H1 (cell line): ENCODE measurements at regions not wholly inside any gene's neighbourhood (a gene's known extent, or its start where the extent isn't known, plus 50 kb on each side); places are given as distances from the start of the nearest gene placed in this dataset.

ENCODE experiments used
- CTCF ChIA-PET: fragments of 300-600 bp; sonication (Branson Sonifier 250); formaldehyde crosslinking; loops from one replicate; lab custom pipeline; 2021; ENCODE audit not compliant: partially characterized antibody; lab: Charles Lee
- POLR2A ChIA-PET: fragments of 300-600 bp; sonication (Branson Sonifier 250); formaldehyde crosslinking; loops from one replicate; lab custom pipeline; 2021; ENCODE audit warnings: inconsistent platforms; ENCODE audit not compliant: partially characterized antibody; lab: Charles Lee
- DNase-seq, 2 experiments: peaks; one replicate each; pipeline versions ENCODE4 v3.0.0 to v3.0.0-alpha.2; 2010 to 2022; ENCODE audit warnings: low spot score in 2 of 2, low read depth in 1 of 2, mixed read lengths in 1 of 2
- FAIRE-seq: peaks from 2 replicates; lab custom pipeline; 2011; peaks lifted over from hg19 to GRCh38; lab: Jason Lieb, UNC
- H2AFZ ChIP-seq: 2 replicates; pipeline ENCODE4 v1.8.1; 2012; ENCODE audit warnings: low read length, inconsistent platforms
- H2AK5ac ChIP-seq: 2 replicates; pipeline ENCODE4 v1.6.1; 2013; ENCODE audit warnings: low read depth, low read length
- H2BK120ac ChIP-seq: replicated peaks from 2 replicates; pipeline ENCODE3; 2013; ENCODE audit warnings: low read depth, low read length, inconsistent platforms
- H2BK12ac ChIP-seq: 2 replicates; pipeline ENCODE4 v1.6.1; 2013; ENCODE audit warnings: low read depth, low read length
- H2BK15ac ChIP-seq: 2 replicates; pipeline ENCODE4 v1.6.1; 2013; ENCODE audit warnings: low read length
- H2BK20ac ChIP-seq: 2 replicates; pipeline ENCODE4 v1.6.1; 2013; ENCODE audit warnings: low read length
- H2BK5ac ChIP-seq: 2 replicates; pipeline ENCODE4 v1.6.1; 2013; ENCODE audit warnings: low read depth, low read length
- H3K14ac ChIP-seq: 2 replicates; pipeline ENCODE4 v1.6.1; 2013; ENCODE audit warnings: inconsistent platforms; ENCODE audit not compliant: insufficient read length
- H3K18ac ChIP-seq: 2 replicates; pipeline ENCODE4 v1.6.1; 2013; ENCODE audit warnings: low read length; ENCODE audit errors: extremely low read depth
- H3K23ac ChIP-seq: 2 replicates; pipeline ENCODE4 v1.6.1; 2013; ENCODE audit warnings: inconsistent platforms; ENCODE audit not compliant: insufficient read length
- H3K23me2 ChIP-seq: 2 replicates; pipeline ENCODE4 v1.6.1; 2013; ENCODE audit warnings: low read depth, low read length
- H3K27ac ChIP-seq: 2 replicates; pipeline ENCODE4 v1.6.1; 2011; ENCODE audit warnings: low read depth, low read length, inconsistent platforms
- H3K27me3 ChIP-seq, 4 experiments: replicated peaks in 1 of 4; 1 replicate in 1 of 4; 2 replicates in 3 of 4; pipeline versions ENCODE4 v1.6.1 to v1.8.1; 2011 to 2013; ENCODE audit warnings: low read length in 3 of 4, mild to moderate bottlenecking in 3 of 4, inconsistent platforms in 2 of 4, mixed read lengths in 2 of 4, moderate library complexity in 1 of 4; ENCODE audit not compliant: control insufficient read depth in 3 of 4, insufficient read depth in 3 of 4; ENCODE audit errors: extremely low read depth in 1 of 4
- H3K36me3 ChIP-seq, 4 experiments: 2 replicates each; pipeline versions ENCODE4 v1.6.1 to v1.8.1; 2011 to 2013; ENCODE audit warnings: mild to moderate bottlenecking in 4 of 4, low read length in 3 of 4, moderate library complexity in 2 of 4, control low read depth in 1 of 4, inconsistent platforms in 1 of 4; ENCODE audit not compliant: insufficient read depth in 4 of 4, control insufficient read depth in 2 of 4
- H3K4ac ChIP-seq: replicated peaks from 2 replicates; pipeline ENCODE3; 2013; ENCODE audit warnings: low read length, low read depth, mixed read lengths, inconsistent platforms; ENCODE audit not compliant: insufficient read length
- H3K4me1 ChIP-seq, 4 experiments: replicated peaks in 1 of 4; 1 replicate in 1 of 4; 2 replicates in 3 of 4; pipeline versions ENCODE4 v1.6.1 to v1.8.1; 2011 to 2013; ENCODE audit warnings: low read length in 3 of 4, inconsistent platforms in 2 of 4, mixed read lengths in 1 of 4; ENCODE audit not compliant: insufficient read depth in 4 of 4, control insufficient read depth in 3 of 4
- H3K4me2 ChIP-seq, 2 experiments: 2 replicates each; pipeline versions ENCODE4 v1.6.1 to v1.8.1; 2011 to 2013; ENCODE audit warnings: low read depth in 2 of 2, low read length in 2 of 2, control low read depth in 1 of 2, inconsistent platforms in 1 of 2, mild to moderate bottlenecking in 1 of 2; ENCODE audit not compliant: insufficient read depth in 1 of 2
- H3K4me3 ChIP-seq, 4 experiments: fragments of 200-600, 300-600 bp in 1 of 4; sonication (generic), shearing (Covaris generic), sonication (Bioruptor Twin) in 1 of 4; 2 replicates each; pipeline versions ENCODE4 v1.5.1 to v1.8.1; 2011 to 2016; ENCODE audit warnings: low read length in 4 of 4, low read depth in 3 of 4, control low read depth in 2 of 4, inconsistent platforms in 2 of 4, mild to moderate bottlenecking in 2 of 4, mixed read lengths in 1 of 4, moderate library complexity in 1 of 4; ENCODE audit not compliant: insufficient read depth in 2 of 4; ENCODE audit errors: extremely low read depth in 1 of 4
- H3K56ac ChIP-seq: replicated peaks from 2 replicates; pipeline ENCODE3; 2013; ENCODE audit warnings: low read depth, mild to moderate bottlenecking, mixed read lengths, low read length, inconsistent platforms; ENCODE audit not compliant: insufficient read length
- H3K79me1 ChIP-seq: 2 replicates; pipeline ENCODE4 v1.6.1; 2013; ENCODE audit warnings: low read depth, low read length, control low read depth
- H3K79me2 ChIP-seq, 2 experiments: 2 replicates each; pipeline versions ENCODE4 v1.6.1 to v1.8.1; 2012 to 2013; ENCODE audit warnings: low read length in 2 of 2, mild to moderate bottlenecking in 2 of 2, inconsistent platforms in 1 of 2; ENCODE audit not compliant: insufficient read depth in 2 of 2, control insufficient read depth in 1 of 2
- H3K9ac ChIP-seq, 4 experiments: replicated peaks in 1 of 4; 1 replicate in 1 of 4; 2 replicates in 3 of 4; pipeline versions ENCODE4 v1.6.1 to v1.8.1; 2011 to 2013; ENCODE audit warnings: low read depth in 3 of 4, low read length in 3 of 4, control low read depth in 2 of 4, mild to moderate bottlenecking in 2 of 4, moderate library complexity in 2 of 4, inconsistent platforms in 1 of 4; ENCODE audit errors: extremely low read depth in 1 of 4
- H3K9me3 ChIP-seq, 2 experiments: 2 replicates each; pipeline versions ENCODE4 v1.6.1 to v1.8.1; 2012 to 2013; ENCODE audit warnings: mild to moderate bottlenecking in 2 of 2, moderate library complexity in 2 of 2, control low read depth in 1 of 2, inconsistent platforms in 1 of 2, low read depth in 1 of 2, low read length in 1 of 2, mixed read lengths in 1 of 2; ENCODE audit not compliant: insufficient read depth in 2 of 2
- H4K20me1 ChIP-seq, 2 experiments: replicated peaks in 1 of 2; 2 replicates each; pipeline versions ENCODE3 to v1.8.1; 2011 to 2013; ENCODE audit warnings: inconsistent platforms in 2 of 2, low read length in 2 of 2, mild to moderate bottlenecking in 1 of 2; ENCODE audit not compliant: insufficient read depth in 2 of 2, control insufficient read depth in 1 of 2
- H4K5ac ChIP-seq: 2 replicates; pipeline ENCODE4 v1.6.1; 2013; ENCODE audit warnings: low read length, low read depth, mixed read lengths, inconsistent platforms; ENCODE audit not compliant: insufficient read length
- H4K8ac ChIP-seq: 2 replicates; pipeline ENCODE4 v1.8.0; 2013; ENCODE audit warnings: mild to moderate bottlenecking, moderate library complexity, low read length, inconsistent platforms; ENCODE audit not compliant: insufficient read depth; ENCODE audit errors: extremely low read depth
- H4K91ac ChIP-seq: replicated peaks from 2 replicates; pipeline ENCODE3; 2013; ENCODE audit warnings: low read length, mixed read lengths, inconsistent platforms; ENCODE audit not compliant: insufficient read length
- CBX5 ChIP-seq: fragments of 300-800, 300-1000 bp; sonication (generic); IDR thresholded peaks from 2 replicates; pipeline ENCODE4 v1.7.1; 2016; ENCODE audit warnings: antibody characterized with exemption, low read length, low read depth
- CHD1 ChIP-seq: IDR thresholded peaks from 2 replicates; pipeline ENCODE4 v1.6.1; 2012; ENCODE audit warnings: low read depth, low read length, improper control_type of control experiment
- JUND ChIP-seq: IDR thresholded peaks from 2 replicates; pipeline ENCODE4 v1.6.1; 2011; ENCODE audit warnings: mild to moderate bottlenecking, improper control_type of control experiment, low read length
- POLR2AphosphoS5 ChIP-seq: IDR thresholded peaks from 2 replicates; pipeline ENCODE4 v1.6.1; 2011; ENCODE audit warnings: low read depth, low read length
- RNF2 ChIP-seq: fragments of 200-900, 300-1000 bp; sonication (generic); IDR thresholded peaks from 2 replicates; pipeline ENCODE4 v1.7.1; 2016; ENCODE audit warnings: borderline replicate concordance, low read depth, mild to moderate bottlenecking, antibody characterized with exemption, low read length; ENCODE audit not compliant: poor library complexity, severe bottlenecking; ENCODE audit errors: missing control alignments
- RXRA ChIP-seq: IDR thresholded peaks from 2 replicates; pipeline ENCODE4 v1.6.1; 2011; ENCODE audit warnings: low read depth, mild to moderate bottlenecking, low read length, moderate library complexity; ENCODE audit not compliant: insufficient read depth
- SAP30 ChIP-seq: fragments of 300-600 bp; sonication (generic); IDR thresholded peaks from 2 replicates; pipeline ENCODE4 v1.7.1; 2012; ENCODE audit warnings: low read length, moderate library complexity, mild to moderate bottlenecking, inconsistent platforms; ENCODE audit not compliant: insufficient read depth, insufficient replicate concordance
- ZNF274 ChIP-seq: IDR thresholded peaks from 2 replicates; pipeline ENCODE4 v1.7.0; 2012; ENCODE audit warnings: low read length, borderline replicate concordance; ENCODE audit errors: extremely low read depth
- WGBS, 2 experiments: shearing (Covaris generic) in 1 of 2; methylation state at CpG; one replicate each; pipeline versions ENCODE4 v1.1.6 to v1.1.7; 2013 to 2015; ENCODE audit warnings: low lambda C conversion rate in 2 of 2, mixed read lengths in 2 of 2, inconsistent platforms in 1 of 2, low coverage in 1 of 2, missing lambda C conversion rate in 1 of 2; ENCODE audit not compliant: insufficient replicate concordance in 2 of 2, insufficient coverage in 1 of 2, insufficient read length in 1 of 2; ENCODE audit errors: extremely low coverage in 1 of 2, missing lambda C conversion rate in 1 of 2; 5-methylcytosine and 5-hydroxymethylcytosine counted together
- TF ChIP-seq, protein P1 (sequence below), 3 experiments: IDR thresholded peaks; 1 replicate in 2 of 3; 2 replicates in 1 of 3; pipeline versions ENCODE4 v1.5.1 to v1.6.1; 2011; ENCODE audit warnings: low read length in 3 of 3, mild to moderate bottlenecking in 3 of 3, inconsistent platforms in 2 of 3, low read depth in 1 of 3, moderate library complexity in 1 of 3; ENCODE audit not compliant: insufficient read depth in 1 of 3; ENCODE audit errors: control extremely low read depth in 1 of 3
- TF ChIP-seq, protein P2 (sequence below): IDR thresholded peaks from 2 replicates; pipeline ENCODE4 v1.6.1; 2012; ENCODE audit warnings: inconsistent platforms

DNA sequence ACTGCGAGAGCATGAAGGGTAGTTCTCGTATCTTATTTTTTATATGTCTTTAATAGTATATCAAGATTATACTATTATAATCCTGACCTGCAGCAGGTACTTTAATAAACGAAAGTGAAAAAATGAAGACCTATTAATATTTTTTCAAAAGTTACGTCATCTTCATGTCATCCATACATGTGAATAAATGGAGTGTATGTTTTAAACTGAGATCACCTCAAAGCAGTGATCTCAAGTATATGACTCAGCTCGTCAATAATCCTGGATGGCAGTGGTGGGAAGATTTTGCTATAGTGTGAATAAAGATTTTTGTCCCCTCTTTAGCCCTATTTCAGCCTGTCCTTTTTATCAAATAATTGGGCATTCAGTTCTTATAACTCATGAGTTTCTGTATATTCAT is 166.3 kb upstream of the FBXO11 start:
- POLR2A ChIA-PET, result interaction anchor here (0.6 kb wide), 1 partner anchor 362 kb away, joined by 3 read pairs; no protein-coding TSS in a partner anchor
- Histone ChIP-seq H2BK20ac (no peak overlapping the region), H3K4me2 (no peak overlapping the region), H3K9ac (no peak overlapping the region), H3K56ac (no peak overlapping the region), H3K4me3 (no peak overlapping the region), H2BK12ac (no peak overlapping the region), H2BK15ac (no peak overlapping the region), H3K79me2 (no peaks in the 10 kb centered on the region), H3K18ac (no peak overlapping the region), H3K4me1 (no peaks in the 10 kb centered on the region), H2AFZ (no peak overlapping the region), H3K27me3 (no peaks in the 10 kb centered on the region), H3K14ac (no peak overlapping the region), H3K23me2 (no peaks in the 10 kb centered on the region; the same call in 1 of the 2 replicates), H2BK5ac (no peak overlapping the region), H4K20me1 (no peaks in the 10 kb centered on the region), H4K91ac (no peak overlapping the region), H4K5ac (no peak overlapping the region), H3K23ac (no peak overlapping the region), H3K79me1 (no peaks in the 10 kb centered on the region; the same call in 1 of the 2 replicates), H3K4ac (no peak overlapping the region), H4K8ac (no peak overlapping the region), H2BK120ac (no peak overlapping the region), H2AK5ac (no peak overlapping the region), H3K27ac (no peak overlapping the region), H3K36me3 (no peaks in the 10 kb centered on the region), H3K9me3 (no peaks in the 10 kb centered on the region)
- DNase-seq, result no peak
- WGBS, 2 experiments, result 87% methylated on average over 5 of the region's 5 CpGs; no CpG with 5 or more reads in 1 of the 2 experiments
- no peak for FAIRE-seq
- CTCF ChIA-PET, result interaction anchor here (1.1 kb wide), 1 partner anchor 8 kb away, joined by 3 read pairs; no protein-coding TSS in a partner anchor
- TF ChIP-seq CHD1, result no peak
- no peak for TF ChIP-seq RNF2
- TF ChIP-seq, protein P1, sequence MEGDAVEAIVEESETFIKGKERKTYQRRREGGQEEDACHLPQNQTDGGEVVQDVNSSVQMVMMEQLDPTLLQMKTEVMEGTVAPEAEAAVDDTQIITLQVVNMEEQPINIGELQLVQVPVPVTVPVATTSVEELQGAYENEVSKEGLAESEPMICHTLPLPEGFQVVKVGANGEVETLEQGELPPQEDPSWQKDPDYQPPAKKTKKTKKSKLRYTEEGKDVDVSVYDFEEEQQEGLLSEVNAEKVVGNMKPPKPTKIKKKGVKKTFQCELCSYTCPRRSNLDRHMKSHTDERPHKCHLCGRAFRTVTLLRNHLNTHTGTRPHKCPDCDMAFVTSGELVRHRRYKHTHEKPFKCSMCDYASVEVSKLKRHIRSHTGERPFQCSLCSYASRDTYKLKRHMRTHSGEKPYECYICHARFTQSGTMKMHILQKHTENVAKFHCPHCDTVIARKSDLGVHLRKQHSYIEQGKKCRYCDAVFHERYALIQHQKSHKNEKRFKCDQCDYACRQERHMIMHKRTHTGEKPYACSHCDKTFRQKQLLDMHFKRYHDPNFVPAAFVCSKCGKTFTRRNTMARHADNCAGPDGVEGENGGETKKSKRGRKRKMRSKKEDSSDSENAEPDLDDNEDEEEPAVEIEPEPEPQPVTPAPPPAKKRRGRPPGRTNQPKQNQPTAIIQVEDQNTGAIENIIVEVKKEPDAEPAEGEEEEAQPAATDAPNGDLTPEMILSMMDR (IDR thresholded peaks at IDR 0.05; ENCODE audit: control extremely low read depth in 1 of 3, insufficient read depth in 1 of 3, low read depth in 1 of 3, low read length in 3 of 3), result no peak
- TF ChIP-seq SAP30, result no peak
- TF ChIP-seq JUND, result no peak
- no peak for TF ChIP-seq ZNF274
- TF ChIP-seq POLR2AphosphoS5, result no peak
- TF ChIP-seq RXRA, result no peak
- no peak for TF ChIP-seq CBX5
- TF ChIP-seq, protein P2, sequence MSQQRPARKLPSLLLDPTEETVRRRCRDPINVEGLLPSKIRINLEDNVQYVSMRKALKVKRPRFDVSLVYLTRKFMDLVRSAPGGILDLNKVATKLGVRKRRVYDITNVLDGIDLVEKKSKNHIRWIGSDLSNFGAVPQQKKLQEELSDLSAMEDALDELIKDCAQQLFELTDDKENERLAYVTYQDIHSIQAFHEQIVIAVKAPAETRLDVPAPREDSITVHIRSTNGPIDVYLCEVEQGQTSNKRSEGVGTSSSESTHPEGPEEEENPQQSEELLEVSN, result no peak
